SW480 (cell line): ENCODE measurements at regions not wholly inside any gene's neighbourhood (a gene's known extent, or its start where the extent isn't known, plus 50 kb on each side); places are given as distances from the start of the nearest gene placed in this dataset.
A peak's percentile ranks its signal among the peaks of the same experiment; 100 is the strongest.
"Not testable (repeated sequence)": the region's sequence is repeated elsewhere in the genome, so short reads cannot be mapped to it uniquely, and the experiment has no call there.

Experiments
- DNase-seq: peaks from one replicate; pipeline ENCODE4 v3.0.0-alpha.2; 2016; ENCODE audit warnings: low spot score

DNA sequence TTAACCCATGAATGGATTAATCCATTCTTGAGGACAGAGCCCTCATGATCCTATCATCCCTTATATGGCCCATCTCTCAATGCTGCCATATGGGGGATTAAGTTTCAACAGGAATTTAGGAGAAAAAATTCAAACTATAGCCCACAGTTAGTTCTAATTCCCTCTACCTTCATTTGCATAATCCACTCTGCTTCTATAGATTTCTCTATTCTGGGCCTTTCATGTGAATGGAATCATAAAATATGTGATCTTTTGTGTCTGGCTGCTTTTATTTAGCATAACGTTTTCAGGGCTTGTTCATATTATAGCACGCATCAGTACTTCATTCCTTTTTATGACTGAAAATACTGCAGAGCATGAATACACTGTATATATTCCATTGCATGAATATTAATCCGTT lies 55.4 kb downstream of the CTSL start:
- no peak for DNase-seq

DNA sequence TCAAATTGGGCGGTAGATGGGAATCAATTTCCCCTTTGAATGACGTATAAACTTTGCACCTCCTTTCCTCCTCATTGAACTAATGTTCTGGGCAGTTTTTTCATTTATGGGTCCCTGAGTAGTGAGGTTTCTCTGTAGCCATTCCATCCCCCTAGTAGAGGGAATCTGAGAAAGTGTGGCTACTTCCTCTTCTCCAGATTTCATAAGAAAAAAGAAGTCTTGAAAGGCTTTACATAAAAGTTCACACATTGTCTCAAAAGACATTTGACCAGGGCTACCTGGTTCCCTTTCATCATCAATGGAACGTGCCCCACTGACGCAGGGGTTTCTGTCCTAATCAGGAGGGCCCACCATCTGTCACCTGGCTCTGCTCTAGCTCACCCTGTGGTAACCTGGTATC lies 57.3 kb downstream of the CTSL start:
- DNase-seq = no peak

DNA sequence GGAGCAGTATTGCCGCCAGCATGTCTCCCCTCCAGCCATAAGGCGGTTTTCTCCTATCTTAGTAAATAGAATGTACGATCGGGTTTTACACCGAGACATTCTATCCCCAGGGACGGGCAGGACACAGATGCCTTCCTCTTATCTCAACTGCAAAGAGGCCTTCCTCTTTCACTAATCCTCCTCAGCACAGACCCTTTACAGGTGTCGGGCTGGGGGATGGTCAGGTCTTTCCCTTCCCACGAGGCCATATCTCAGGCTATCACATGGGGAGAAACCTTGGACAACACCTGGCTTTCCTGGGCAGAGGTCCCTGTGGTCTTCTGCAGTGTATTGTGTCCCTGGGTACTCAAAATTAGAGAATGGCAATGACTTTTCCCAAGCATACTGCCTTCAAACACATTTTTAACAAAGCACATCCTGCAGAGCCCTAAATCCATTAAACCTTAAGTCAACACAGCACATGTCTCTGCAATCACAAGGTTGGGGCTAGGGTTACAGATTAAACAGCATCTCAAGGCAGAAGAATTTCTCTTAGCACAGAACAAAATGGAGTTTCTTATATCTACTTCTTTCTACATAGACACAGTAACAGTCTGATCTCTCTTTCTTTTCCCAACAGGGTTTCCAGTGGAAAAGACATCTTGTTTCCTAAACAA lies 59.5 kb downstream of the CTSL start:
- DNase-seq = not testable (repeated sequence)

DNA sequence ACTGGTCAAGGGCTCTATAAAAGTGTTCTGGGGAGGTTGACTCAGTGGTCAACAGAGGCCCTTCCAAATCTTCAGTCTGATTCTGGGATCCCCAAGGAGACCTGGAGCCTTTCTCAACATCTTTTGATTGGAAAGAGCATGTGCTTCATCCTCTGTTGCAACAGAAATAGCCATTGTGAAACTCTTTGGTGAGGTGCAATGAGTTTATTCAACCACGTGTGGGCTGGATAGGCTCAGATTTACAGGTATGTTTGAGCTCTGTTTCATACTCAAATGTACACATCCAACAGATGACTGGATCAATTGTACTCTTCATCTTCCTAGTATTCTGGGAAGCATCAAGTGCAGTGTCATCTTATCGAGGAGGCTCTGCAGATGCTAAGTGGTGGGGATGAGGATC lies 60.5 kb downstream of the CTSL start:
- DNase-seq = no peak

DNA sequence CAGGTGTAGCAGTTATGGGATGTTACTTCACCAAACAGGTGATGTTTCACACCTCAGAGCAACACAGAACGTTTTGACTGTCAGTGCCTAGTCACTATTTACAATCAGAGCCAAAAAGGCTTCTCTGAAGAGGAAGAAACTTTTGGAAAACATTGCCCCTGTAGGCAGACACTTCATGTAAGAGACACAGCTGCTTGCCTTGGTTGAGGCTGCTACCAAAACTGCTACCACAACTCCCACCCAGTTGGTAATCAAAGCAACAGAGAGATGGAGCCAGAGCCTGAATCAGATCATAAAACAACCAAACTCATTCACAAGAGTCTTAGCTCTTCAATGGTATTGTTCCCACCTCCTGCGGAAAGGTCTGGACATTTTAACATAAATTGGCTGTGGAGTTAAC lies 61.0 kb downstream of the CTSL start:
- DNase-seq = no peak

DNA sequence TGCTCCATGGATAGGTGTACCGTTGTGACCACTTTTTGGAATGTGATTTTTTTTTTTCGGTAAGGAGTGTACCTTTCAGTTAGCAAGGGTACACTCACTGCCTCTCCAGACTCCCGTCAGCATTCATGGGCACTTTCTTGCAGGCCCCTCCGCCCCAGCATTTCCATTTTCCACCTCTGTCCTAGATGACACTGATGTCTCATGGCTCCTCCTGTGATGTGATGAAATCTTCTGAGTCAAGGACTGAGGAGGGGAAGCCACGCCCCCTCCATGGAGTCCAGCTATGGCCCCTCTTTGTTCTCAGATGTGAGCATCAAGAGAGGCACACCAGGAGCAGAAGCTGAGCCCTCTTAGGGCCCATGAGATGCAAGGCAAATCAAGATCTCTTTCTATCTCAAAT lies 61.8 kb downstream of the CTSL start:
- no peak for DNase-seq

DNA sequence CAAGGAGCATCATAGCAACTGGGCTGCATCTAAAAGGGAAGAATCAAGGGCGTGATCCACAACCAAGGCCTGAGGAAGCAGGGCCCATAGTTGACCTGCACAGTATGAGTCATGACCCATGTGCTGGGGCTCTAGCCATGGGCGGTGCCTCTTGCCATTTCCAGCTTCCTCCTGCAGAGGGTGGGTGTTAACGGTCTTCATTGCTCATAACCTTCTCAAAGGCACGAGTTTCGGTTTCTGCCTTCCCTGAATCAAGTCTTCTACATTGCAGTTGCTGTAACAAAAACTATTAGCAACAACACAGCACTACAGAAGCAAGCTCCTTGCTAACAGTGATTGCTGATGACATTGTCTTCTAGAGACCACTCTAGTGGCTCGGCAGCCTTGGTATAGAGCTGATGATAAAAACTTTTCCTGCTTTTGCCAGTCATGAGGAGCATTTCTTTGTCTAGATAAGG lies 66.9 kb downstream of the CTSL start:
- DNase-seq = peak; percentile 59

DNA sequence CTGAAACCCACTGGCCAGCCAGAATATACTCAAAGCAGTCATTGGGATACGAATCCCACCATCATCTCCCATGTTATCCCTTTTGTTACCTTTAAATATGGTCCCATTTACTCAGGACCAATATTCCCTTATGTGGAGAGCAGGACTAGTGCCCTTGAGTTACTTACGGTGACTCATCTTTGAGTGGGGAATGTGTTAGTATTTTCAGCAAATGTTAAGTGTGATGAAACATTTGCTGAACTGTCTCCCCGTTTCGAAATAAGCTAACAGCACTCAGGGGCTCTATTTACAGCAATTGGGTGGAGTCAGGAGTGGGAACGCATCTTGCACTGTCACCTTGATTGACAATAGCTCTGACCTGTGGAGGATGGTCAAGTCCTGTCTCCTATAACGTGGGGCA lies 67.4 kb downstream of the CTSL start:
- peak; percentile 16 for DNase-seq

DNA sequence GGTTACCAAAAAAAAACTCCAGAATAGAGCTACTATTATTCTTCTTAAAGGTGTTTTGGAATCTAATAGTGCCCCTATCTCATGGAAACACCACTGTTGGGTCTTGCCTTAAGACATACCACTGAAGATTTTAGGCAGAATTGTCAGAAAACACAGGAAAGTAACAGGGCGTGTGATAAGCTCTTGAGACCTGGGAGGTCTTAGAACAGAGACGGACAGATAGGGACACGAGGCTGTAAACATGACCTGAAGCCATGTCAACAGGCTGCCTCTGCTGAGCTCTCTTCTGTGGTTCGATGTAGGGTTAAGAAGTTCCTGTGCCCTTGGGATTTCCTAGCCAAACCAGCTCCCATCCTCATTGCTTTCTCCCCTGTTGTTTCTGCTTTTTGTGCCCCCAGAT lies 69.3 kb downstream of the CTSL start:
- DNase-seq = no peak

DNA sequence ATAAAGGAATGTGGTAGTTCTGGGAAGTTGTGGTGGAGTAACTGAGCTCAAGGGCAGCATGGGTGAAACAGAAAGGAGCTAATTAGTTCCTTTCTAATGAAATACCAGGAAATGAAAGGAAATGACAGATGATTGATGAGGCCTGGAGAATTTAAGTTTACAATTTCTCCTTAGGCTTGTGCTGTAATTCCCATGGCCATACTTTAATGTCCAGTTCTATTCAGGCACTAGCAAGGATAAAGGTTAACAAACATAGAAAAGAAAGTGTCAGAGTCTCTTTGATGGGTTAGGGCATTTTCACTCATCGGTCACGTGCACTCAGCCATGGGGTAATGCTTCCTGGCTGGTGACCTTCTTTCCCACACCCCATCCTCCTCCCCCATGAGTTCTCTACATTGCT lies 70.3 kb downstream of the CTSL start:
- DNase-seq = no peak

DNA sequence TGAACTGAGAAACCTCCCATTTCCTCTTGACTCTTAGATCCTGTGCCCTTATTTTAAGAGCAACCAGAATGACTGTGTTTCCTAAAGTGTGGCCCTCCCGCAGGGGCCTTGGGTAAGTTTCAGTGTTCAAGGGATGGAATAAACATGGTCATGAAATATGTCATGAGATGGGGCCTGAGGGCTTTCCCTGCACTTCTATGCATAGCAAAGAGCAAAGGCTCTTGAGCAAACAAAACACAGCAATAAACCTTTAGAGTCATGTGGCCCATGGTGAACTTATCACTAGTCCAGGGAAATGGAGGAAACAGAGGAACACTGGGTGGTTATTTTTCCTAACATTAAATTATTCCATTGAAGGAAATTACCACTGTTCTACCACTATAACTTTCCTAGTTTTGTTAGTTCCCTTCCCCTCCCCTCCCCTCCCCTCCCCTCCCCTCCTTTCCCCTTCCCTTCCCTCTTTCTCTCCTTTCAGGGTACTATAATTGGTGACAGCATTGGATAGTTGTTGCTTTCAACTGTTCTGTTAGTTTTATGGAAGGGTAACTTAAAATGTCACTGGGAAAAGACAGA lies 72.4 kb downstream of the CTSL start:
- no peak for DNase-seq

DNA sequence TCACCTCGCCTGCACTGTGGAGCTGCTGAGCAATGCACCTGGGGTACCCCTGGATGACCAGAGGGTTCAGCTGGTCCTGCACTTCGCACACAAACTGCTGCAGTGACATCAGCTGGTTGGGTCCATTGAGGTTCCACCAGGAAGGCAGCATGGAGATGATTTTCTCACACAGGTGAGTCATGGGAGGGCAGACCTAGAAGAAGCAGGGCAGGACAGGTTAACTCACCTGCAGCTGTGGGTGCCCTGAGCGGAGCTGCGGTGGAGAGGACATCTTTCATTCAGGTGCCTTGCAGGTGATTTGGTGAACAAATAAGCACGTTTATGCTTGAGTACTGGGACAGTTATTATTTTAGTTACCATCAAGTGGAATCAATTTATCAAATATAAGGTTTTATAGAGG lies 73.6 kb downstream of the CTSL start:
- no peak for DNase-seq

DNA sequence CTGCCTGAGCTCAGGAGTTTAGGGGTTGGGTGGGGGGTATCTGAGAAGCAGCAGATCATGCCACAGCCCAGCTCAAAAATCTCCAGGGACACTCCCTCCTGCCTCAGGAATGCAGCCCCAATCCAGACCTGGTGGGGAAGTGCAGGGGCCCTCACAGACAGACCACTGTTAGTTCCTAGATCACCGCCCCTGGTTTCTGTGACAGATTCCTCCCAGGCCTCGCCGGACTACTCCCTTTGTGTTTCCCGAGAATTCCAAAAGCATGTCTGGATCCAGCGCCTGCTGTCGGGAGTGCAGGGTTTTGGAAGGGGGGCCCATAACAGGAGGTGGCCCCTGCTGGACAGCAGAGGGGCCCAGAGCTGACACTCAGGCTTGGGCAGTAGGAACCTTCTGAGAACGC lies 74.5 kb downstream of the CTSL start:
- DNase-seq = no peak

DNA sequence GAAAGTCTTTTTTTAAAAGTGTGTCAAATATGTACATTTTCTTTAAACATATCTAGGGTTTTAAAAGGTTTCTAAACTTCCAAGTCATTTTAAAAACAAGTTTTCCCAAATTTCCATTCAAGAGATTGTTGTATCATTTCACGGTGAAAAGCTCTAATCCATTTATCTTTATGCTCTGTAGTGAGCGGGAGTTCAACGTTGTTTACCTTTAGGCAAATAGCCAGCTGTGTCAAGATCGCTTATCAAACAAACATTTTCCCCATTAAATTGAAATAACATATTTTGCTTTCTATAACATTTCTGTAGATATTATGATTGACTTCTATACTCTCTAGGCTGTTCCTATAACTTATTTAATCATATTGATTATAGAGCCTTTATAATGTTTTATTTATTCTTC lies 75.1 kb downstream of the CTSL start:
- DNase-seq = no peak

DNA sequence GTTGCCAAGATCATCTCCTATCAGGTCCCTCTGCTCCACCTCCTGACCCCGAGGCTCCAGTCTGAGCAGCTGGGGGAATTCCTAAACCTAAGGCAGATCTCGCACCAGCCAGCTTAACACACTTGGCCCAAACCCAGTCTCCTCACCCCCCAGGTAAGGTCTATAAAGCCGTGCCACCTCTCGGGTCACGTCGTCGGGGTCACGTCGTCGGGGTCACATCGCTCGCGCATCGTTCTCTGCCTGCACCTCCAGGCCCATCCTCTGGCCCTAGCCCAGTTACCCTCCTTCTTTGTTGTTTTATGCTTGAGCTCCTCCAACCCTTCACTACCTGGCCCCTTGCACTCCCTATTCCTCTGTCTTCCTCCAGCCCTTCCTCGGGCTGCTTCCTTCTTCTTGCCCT lies 77.2 kb downstream of the CTSL start:
- no peak for DNase-seq

DNA sequence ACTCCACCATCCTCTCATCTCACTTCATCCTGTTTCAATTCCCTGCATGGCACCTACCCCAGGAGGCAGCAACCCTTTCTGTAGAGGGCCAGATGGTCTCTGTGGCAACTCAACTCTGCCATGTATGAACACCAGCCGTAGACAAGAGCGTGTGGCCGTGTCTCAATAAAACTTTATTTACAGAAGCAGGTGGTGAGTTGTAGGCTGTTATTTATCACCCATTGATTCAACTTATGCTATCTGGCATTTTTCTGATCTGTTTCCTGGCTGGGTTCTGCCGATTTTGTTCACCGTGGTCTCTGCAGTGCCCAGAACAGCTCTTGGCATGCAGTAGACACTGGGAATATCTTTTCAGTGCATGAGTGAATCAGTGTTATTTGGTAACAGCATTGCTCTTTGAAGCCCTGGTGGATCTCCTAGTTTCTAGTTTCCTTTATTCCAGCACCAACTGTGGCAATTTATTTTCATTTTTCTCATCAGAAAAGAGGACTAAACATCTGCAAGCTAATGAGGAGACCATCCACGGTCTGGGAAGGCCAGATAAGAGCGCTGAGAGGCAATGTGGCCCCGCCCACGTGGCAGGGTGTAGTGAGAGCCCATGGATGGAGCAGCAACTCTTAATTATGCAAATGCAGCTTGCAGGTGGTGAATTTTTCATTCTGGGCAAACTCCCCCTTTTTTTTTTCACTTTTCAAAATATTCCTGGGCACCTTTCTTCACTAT lies 77.9 kb downstream of the CTSL start:
- no peak for DNase-seq

DNA sequence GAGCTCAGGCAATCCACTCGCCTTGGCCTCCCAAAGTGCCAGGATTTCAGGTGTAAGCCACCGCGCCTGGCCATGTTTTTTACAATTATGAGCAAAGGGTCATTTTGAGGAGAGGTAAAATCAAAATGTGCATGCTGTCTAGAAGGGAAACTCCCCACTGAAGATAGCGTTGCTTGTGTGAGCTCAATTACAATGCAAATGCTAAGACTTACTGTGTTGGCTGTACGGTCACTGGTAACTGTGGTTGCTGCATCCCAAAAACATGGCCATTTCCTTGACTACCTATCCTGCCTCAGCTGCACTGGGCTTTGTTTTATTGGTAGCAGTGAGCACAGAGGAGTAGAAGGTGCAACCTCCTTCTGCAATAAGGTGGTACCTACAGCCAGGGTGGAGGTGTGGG lies 77.4 kb upstream of the SPATA31E1 start:
- no peak for DNase-seq

DNA sequence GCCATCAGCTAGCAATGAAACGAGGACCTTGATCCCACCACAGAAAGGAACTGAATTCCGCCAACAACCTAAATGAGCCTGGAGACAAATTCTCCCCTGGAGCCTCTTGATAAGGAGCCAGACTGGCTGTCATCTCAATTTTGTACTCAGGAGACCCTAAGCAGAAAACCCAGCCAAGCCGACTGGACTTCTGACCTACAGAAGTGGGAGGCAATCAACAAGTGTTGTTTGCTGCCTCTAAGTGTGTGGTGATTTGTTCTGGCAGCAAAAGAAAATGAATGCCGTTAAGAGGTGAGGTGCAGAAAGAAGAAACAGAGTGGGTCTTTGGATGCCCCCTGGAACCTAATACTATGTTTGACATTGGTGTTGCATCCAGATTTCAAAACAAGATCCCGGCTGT lies 72.7 kb upstream of the SPATA31E1 start:
- DNase-seq = no peak

DNA sequence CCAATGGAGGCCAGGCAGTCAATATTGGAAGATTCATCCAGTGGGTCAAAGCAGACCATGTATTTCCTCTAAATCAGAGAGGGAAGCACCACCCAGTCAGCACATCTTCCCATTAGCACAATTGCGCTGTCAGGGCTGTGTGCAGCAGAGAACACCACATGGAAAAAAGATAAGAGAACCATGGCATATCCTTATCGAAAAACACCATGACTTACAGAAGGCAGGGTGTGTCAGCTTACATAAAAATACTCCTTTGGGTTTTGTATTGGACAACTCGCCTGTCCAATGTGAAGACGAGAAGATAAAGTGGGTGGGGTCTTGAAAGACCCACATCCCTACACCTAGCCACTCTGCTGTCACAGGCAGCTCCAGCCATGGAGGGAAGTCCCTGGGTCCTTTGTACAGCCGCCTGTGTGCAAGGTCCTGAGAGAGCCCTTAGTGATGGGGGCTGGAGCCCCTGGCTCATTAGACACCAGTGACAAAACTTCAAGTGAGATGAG lies 71.9 kb upstream of the SPATA31E1 start:
- no peak for DNase-seq

DNA sequence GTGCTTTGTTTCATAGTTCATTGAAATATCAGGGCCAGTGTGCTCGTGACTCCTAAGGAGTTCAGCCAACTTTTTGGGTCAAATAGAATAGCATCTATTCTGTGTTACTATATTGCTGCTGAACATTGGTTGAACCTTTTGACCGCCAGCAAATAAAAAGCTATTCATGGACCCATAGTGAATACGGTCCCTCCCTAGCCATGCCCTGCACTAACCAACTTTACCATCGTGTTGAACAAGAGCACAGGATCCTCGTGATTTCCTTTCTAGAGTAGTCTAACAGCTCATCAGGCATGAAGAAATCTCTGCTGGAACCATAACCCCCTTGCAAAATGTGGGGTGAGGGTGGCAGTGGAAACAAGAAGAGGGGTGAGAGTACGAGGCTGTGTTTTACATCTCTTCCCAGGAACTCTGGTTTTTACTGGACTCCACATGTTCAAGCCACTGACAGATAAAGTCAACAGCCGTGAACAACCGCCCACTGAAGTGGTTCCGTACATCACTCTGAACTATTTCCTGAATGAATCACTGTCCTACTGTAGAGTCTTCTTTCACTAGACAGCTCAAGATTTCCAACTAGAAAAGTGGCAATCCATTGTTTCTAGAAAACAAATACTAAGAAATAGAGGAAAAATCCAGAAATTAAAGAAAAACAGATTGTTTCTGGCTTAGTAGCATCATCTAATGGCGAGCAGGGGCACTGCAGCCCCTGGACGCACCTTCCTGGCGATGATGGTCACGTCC lies 70.1 kb upstream of the SPATA31E1 start:
- DNase-seq = peak; percentile 7

DNA sequence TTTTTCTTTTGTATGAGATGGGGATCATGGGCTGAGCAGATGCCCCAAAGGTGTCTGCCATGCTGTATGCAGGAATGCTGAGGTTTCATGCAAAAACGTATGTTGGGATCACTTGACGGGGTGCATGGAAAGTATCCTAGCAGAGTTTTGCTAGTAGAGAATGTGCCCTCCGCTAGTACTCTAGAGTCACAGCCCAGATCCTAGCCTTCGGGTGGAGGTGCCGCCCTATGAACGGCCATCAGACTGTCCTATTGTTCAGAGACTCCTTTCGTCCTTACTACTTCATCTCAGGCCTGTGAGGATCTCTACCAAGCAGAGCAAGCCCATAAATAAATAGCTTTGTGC lies 69.6 kb upstream of the SPATA31E1 start:
- no peak for DNase-seq

DNA sequence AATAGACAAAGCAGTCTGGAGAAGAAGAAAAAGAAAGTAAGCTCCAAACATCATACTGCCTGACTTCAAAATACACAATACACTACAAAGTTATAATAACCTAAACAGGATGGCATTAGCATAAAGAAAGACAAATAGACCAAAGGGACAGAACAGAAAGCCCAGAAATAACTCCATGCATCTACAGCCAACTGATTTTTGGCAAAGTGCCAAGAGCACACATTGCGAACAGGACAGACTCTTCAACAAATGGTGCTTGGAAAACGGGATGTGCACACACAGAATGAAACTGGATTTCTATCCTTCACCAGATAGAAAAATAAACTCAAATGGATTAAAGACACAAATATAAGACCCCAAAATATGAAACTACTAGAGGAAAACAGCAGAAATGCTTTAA lies 66.6 kb upstream of the SPATA31E1 start:
- DNase-seq = no peak

DNA sequence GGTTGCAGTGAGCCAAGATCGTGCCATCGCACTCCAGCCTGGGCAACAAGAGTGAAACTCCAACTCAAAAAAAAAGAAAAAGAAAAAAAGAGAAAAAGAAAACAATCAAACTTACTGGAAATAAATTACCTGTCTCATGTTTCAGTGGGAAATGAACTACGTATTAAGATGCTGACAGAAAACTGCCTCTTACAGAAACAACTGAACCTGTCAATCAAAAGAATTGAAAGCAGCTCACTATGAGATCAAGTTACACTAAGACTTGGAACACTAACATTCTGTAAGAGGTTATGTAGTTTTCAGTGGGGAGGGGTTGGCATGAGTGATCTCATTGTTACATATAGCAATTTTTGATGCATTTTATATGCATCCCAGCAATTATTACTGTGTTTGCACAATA lies 64.4 kb upstream of the SPATA31E1 start:
- DNase-seq = peak; percentile 9
